HG02763 (cell line): ENCODE measurements at regions not wholly inside any gene's neighbourhood (a gene's known extent, or its start where the extent isn't known, plus 50 kb on each side); places are given as distances from the start of the nearest gene placed in this dataset.
A peak's percentile ranks its signal among the peaks of the same experiment; 100 is the strongest.
"Not testable (repeated sequence)": the region's sequence is repeated elsewhere in the genome, so short reads cannot be mapped to it uniquely, and the experiment has no call there.

Experiments used
- ATAC-seq: cut with Tn5 transposase; IDR thresholded peaks from one replicate; pipeline ENCODE4 v1.9.1; 2021; ENCODE audit warnings: mild to moderate bottlenecking, moderate library complexity; ENCODE audit not compliant: unreplicated experiment

DNA sequence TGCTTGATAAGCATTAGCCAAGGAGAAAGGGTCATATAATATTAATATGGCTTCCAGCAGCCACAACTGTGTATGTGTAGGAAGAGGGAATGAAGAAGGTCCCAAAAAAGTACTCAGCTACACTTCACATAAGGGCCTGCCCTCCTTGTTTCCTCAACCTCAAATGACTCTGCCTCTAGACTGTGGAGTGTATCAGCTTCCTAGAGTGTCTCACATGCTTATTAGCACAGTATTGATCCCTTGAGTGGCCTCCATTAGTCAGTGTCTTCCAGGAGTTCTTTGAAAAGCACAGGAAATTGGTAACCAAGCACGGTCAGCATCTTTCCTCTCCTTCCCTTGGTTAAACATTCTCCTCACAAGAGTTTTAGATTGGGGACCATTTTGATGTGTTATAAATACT, 190.4 kb upstream of the ATP10B start:
- ATAC-seq, result no peak

DNA sequence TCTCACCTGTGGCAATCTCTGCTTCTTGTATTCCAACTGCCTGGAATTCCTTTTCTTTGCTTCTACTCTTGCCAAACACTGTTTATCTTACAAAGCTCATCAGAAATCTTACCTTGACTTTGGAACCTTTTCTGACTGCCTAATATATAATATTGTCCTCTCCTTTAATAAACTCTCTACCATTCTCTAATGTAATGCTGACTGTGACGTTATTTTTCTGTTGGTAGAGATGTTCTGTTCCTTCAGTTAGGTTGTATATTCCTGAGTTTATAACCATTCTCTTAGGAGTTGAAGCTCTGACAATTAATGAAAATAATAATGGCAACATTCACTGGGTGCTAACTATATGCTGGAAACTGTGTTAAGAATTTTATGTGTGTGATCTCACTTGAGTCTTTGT, 188.8 kb upstream of the ATP10B start:
- no peak for ATAC-seq

DNA sequence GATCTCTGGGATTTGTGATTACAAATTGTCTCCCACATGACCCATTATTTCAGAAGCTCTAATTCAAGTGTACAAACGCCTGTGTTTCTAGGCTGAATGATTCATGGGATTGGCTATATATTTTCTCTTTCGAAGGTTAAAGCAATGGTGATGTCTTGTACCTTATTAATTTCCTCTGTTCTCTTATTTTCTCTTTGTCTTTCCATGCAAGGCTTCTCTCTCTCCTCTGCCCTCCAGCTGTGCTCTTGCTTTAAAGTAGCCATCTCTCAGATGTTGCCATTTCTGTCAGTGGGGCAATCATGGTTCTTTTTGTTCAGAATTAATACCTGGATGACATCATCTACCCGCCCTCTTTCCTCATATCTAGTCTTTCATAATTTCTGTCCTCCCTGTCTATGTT, 184.3 kb upstream of the ATP10B start:
- no peak for ATAC-seq

DNA sequence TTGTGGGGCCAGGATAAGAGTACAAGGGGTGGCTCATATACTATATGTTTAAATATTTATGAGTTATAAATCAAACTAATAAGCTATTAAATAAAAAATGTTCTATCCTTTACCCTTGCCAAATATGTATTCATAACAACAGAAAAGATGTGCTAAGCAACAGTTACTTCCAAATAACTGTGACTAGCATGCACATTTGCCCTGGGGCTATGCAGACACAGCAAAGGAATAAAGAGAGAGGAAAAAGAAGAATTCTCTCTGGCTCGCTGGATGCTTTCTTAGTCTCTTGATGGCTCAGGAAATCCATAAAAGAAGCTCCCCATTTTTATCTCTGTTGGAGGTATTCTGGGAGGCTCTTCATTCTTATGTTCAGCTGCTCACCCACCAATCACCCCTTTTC, 182.4 kb upstream of the ATP10B start:
- no peak for ATAC-seq

DNA sequence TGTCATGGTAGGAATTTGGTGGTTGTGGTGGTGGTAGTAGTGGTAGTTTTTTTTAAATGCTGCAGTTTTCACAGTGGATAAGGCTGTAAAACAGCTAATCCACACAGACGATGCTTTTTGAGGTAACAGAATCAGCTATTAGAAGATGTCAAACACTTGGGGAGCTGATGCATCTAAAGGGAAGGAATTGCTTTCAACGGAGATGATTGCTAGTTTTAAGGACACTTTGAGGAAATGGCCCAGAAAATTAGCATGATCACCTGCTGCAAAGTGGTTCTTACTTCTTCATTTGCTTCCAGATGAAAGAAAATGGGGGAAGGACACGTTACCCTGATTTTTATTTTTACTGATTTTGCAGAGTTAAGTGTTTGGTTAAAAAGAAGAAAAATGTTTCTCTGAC, 178.2 kb upstream of the ATP10B start:
- no peak for ATAC-seq

DNA sequence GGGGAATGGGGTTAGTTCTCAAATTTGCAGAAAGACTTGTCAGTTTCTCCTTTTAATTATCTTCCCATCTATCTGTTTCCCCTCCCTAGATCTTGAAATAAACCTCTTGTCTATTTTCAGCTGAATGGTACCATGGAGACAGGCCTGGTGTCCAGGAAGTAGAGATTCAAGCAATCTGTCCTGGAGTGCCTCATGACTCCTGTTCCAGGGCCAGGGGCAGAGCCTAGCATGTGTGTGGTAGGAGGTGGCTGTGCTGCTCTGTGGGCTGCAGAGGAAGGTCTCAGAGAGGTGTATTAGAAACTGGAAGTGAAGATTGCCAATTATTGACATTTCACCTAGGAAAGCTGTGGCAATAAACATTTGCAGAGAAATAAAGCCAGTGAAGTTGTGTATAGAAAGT, 175.8 kb upstream of the ATP10B start:
- no peak for ATAC-seq

DNA sequence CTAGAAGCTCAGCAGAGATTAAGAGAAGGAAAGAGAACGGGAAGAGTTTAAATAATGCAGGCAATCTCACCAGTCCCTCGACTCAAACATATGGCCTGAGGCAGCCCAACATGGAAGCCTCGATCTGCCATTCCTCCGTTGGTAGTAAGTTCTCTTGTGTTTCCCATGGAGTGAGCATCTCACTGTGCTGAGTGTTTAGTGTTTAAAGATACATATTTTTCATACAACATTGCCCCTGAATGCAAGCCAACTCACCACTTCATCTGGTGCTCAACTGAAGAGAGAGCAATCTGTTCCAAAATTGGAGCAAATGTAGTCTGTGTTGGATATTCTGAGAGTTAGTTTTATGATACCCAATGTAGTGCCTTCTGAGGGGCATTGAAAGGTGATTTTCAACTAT, 171.5 kb upstream of the ATP10B start:
- no peak for ATAC-seq

DNA sequence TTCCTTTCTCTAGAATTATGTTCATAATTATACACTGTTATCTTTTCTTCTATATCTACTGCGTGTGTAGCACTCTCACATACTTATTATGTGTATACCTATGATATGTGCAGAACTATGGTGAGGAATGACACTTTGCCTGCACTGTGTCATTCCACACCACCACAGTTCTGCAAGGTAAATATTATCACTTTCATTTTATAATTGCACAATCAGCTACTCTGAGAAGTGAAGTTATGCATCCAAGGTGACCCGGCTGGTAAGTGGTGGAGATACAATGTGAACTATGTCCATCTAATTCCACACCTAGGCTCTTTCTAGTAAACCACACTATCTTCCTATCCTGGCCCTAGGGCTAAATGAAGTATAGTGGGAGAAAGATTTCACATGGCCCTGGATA, 170.1 kb upstream of the ATP10B start:
- ATAC-seq, result no peak

DNA sequence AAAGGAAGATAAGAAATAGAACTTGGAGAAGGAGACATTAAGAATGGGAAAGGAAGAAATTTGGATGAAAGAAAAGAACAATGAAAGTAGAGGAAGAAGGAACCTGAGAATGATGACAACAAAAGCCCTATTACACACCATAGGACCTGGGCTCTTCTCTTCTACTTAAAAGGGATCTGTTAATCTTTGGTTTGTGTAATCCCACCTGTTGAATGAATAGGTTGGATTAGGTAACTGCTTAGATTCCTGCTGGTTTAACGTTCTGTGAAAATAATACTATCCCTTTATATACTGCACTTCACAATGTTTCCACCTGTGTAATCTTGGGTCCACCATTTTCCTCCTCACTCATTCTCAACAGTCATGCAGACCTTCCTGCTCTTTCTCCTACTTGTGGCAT, 157.8 kb upstream of the ATP10B start:
- no peak for ATAC-seq

DNA sequence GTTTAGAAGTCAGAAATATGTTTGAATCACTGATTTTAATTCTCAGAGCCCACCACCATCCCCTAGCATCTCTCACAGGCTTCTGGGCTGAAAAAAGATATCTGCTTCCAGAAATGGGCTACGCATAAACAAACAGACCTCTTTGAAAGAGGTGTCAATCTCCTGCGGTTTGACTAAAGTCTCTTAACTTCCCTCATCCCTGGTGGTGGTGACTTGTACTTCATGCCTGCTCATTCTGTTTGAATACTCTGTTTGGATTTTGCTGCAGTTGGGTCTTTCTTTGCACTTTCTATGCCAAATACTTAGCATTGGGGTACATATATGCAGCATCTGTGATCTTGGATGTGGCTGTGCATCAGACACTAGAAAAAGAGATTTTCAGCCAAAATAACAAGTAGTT, 157.2 kb upstream of the ATP10B start:
- no peak for ATAC-seq

DNA sequence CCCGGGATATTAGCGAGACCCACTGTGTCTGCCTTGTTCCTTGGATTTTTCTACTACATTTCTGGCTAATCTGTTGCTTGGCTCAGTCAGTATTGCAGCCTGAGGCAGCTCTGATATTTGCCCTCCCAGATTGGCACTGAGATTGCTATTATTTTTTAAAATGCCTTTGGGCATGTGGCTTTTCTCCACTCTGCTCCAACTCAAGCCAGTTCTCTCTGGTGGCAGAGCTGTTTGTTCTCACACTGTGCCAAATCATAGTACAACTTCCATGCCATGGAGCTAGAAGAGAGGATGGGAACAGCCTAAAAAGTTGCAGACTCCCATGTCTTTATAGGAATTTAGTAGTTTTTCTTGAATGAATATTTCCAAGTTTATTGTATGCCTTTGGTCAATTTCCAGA, 155.9 kb upstream of the ATP10B start:
- ATAC-seq, result no peak

DNA sequence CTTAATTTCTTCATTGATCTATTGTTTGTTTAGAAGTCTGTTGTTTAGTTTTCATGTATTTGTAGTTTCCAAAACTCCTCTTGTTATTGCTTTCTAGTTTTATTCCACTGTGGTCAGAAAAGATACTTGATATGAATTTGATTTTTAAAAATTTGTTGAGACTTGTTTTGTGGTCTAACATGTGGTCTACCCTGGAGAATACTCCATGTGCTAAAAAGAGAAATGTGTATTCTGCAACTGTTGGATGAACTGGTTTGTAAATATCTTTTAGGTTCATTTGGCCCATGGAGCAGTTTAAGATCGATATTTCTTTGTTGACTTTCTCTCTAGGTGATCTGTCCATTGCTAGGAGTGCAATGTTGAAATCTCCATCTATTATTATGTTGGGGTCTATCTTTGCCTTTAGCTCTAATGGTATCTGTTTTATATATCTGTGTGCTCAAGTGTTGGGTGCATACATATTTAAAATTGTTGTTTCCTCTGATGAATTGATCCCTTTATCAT, 150.6 kb upstream of the ATP10B start:
- ATAC-seq, result no peak

DNA sequence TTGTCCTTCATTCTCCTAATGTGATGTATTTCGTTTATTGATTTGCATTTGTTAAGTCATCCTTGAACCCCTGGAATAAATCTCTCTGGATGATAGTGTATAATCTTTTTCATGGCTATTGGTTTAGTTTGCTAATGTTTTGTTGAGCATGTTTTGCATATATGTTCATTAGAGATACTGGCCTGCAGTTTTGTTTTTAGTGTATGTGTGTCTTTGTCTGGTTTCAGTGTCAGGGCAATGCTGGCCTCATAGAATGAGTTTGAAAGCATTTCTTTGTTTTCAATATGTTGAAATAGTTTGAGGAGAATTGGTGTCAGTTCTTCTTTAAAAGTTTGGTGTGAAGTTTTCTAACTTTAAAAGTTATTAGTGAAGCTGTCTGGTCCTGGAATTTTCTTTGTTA, 149.6 kb upstream of the ATP10B start:
- ATAC-seq, result peak; percentile 73

DNA sequence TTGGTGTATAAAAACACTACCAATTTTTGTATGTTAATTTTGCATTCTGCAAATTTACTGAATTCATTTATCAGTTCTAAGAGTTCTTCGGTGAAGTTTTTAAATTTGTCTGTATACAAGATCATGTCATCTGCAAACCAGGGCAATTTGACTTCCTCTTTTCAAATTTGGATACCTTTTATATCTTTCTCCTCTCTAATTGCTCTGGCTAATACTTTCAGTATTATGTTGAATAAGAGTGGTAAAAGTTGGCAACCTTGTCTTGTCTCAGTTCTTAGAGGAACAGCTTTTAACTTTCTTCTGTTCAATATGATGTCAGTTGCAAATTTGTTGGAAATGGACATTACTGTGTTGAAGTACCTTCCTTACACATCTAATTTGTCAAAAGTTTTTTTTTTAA, 149.1 kb upstream of the ATP10B start:
- ATAC-seq, result not testable (repeated sequence)

DNA sequence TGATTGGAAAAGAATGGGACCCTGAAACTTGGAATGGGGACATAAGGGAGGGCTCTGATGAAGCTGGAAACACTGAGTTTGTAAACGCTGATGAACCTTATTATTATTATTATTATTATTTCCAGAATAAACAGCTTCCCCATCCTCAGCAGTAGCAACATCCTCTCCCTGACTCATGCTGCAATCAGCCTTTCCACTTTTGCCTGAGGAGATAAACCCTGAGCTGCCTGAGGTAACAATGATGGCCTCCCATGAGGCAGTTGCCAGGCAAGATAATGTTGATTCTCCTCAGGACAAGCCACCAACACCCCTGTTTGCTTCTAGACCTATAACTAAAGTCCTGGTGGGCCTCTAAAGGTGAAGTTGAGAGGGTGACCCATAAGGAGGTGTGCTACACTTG, 139.2 kb upstream of the ATP10B start:
- ATAC-seq, result no peak

DNA sequence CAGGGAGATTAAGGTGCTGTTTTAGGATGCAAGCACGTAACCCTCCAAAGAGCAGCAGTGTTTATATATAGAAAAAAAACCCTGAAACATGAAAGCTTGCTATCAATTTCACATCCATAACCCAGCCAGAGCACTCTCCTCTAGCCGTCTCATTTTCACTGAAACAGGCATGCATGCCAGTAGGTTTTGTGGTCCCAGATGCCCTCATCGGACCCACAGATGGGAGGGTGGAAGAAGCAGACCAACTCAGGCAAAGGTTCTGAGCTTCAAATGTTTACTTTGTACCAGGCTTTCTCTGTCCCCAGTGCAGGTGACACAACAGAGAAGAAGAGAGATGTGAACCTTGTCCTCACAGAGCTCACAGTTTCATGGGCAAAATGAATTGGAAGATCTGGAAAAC, 127.4 kb upstream of the ATP10B start:
- ATAC-seq, result peak; percentile 29

DNA sequence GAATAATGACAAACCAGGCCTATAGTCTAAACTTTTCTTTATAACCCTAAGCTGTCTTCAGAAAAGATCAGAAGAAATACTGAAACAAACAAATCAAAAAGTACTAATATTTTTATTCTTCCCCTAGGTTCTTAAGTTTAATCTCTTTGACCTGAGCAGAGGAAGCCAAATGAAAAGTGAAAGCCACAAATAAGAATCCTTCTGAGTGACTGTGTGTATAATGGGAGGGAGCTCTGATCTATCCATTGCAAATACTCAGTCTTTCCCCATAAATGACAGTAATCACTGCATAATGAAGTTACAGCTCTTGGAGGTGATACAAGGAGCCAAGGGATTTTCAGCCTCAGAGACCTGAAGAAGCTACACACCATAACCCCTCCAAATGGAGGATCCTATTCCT, 126.9 kb upstream of the ATP10B start:
- ATAC-seq, result peak; percentile 62

DNA sequence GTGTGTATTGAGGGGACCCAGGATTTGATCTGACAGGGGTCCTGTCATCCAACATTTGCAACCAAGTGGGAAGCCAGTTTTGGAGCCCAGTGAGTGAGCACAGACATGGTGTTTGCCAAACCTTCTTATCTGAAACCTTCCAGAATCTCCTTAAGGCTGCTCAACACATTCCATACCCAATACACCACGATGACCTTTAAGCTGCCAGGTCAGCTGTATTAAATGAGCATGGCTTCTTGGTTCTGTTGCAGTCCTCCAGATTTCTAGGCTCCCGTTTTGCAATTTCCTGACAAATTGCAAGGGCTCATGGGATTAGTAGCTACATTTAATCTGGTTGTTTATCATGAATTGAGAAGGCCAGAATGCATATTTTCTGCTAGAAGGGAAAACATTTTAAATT, 124.2 kb upstream of the ATP10B start:
- ATAC-seq, result no peak

DNA sequence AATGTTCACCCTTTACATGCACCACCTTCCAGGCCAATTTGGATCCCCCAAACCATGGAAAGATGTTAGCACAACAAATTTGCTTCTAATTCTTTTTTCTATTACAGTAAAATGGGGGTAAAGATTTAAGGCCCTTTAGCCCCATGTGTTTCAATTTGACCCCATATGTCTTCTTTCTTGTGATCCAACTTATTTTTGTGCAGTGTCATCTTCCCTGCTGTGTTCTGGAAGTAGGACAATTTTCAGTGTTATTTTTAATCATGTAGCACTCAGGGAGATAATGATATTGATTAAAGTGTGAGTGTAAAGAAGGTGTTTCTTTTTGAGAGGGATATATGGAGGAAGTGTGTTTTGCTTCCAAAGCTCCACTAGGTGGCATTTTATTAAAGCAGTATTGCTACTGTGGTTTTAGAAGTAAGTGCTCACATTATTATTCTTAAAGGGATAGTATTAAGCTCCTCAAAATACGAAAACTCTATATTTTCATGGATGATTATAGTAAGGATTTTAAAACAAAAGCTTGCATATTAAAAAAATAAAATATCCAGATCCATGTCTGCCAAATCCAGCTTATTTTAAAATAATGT, 118.7 kb upstream of the ATP10B start:
- no peak for ATAC-seq

DNA sequence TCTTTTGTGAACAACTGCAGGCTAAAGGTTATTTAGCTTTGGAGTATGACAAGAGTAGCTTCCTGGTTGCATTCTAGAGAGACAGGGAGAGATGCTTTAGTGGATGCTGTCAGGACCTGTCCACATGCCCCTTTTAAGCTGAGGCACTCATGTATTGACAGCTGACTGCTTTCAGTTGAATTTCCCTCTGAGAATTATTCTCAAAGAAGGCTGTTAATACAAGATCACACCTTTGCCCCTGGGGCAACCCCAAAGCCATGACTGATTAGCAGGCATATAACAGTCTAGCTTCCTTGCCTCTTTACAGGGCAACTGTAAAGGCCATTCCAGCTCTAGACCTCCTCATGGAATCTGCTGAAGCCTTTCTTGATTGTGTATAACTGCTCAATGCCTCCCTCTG, 117.6 kb upstream of the ATP10B start:
- no peak for ATAC-seq

DNA sequence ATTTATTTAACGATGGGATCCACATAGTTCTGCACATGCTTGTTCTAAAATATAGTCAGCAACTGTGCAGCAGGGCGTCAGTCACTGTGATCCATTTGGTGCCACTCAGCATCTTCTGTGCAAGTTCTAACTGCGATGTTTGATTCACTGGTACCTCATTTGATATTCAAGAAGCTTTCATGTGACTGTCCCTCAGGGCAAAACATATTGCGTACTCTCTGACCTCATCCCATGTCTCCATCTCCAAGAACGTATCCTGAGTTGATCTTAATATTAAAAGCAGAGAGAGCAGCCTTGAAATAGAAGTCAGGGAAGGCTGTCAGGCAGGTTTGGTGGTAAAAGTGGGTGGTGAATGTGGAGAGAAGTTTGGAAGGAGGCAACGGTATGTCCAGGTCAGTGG, 116.5 kb upstream of the ATP10B start:
- no peak for ATAC-seq

DNA sequence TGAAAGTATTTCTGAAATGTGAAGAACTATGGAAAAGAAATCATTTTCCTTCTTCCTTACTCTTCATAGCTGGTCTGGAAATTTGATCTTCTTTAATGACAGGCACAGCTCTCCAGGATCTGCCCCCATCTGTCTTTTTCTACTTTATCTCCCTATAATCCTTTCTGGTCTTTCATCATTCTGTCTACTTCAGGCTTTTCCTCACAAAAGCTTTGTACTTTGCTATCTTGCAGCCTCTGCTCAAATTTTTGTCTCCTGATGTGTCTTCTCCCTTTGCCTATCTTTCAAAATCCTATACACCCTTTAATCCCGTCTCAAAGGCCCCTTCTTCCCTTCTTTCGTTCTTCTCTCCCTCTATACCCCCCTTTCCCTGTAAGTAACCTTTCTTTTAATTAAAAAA, 114.9 kb upstream of the ATP10B start:
- ATAC-seq, result no peak

DNA sequence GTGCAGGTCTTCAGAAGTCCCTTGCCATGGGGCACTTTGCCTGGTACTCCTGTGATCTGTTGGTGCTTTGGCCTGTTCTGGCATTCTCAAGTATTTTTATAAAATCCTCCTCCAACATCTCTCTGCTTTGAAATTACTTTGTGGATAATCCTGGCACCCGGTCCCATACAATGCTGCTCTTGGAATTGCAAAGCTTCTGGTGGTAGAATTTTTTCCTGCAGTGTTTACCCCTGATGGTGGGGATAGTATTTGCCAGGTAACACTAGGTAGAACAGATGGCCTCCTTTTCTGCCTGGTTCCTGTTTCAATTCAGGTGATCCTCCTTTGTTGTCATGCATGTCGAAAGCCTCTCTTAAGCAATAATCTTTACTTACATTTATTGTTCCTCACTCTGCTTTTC, 109.8 kb upstream of the ATP10B start:
- ATAC-seq, result no peak

DNA sequence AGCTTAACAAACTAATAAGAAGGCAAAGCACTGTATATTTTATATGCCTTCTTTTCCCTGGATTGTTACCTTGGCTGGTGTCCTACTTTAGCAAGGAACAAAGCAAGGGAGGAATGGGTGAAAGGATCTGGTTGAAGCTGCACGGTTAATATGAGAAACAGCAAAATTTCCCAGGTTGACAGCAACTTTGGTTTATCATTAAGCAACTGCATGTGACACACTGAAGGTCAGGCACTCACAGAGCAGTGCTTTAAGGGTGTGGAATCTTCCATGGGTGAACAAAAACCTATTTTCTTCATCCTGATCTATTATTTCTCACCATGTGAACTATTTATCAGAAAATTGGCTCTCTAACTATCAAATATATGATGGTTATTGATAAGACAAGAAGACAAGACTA, 109.0 kb upstream of the ATP10B start:
- ATAC-seq, result no peak
